PC-3 (cell line): ENCODE measurements at regions not wholly inside any gene's neighbourhood (a gene's known extent, or its start where the extent isn't known, plus 50 kb on each side); places are given as distances from the start of the nearest gene placed in this dataset.

ENCODE experiments used
- CTCF ChIP-seq: fragments of 300-600 bp; sonication (generic); conservative IDR thresholded peaks from 2 replicates; pipeline ENCODE4 v1.5.1; 2017; ENCODE audit warnings: antibody characterized with exemption, low read depth, mild to moderate bottlenecking, low read length
- EZH2 ChIP-seq: fragments of 300-600 bp; sonication (generic); IDR thresholded peaks from one replicate; pipeline ENCODE4 v1.6.1; 2017; ENCODE audit warnings: antibody characterized with exemption, mild to moderate bottlenecking, low read length; ENCODE audit not compliant: unreplicated experiment

DNA sequence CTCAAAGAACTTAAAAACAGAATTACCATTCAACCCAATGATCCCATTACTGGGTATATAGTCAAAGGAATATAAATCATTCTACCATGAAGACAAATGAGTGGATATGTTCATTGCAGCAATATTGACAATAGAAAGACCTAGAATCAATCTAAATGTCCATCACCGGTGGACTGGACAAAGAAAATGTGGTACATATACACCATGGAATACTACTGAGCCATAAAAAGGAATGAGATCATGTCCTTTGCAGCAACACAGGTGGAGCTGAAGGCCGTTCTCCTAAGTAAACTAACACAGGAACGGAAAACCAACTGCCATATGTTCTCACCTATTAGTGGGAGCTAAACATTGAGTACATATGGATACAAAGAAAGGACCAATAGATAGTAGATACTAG lies 576.7 kb upstream of the CITED2 start:
- TF ChIP-seq CTCF (no peak), EZH2 (no peak)
